GM19240 (cell line): ENCODE measurements at regions not wholly inside any gene's neighbourhood (a gene's known extent, or its start where the extent isn't known, plus 50 kb on each side); places are given as distances from the start of the nearest gene placed in this dataset.

Experiments
- DNase-seq: peaks from one replicate; pipeline ENCODE4 v3.0.0; 2011; ENCODE audit warnings: low spot score; ENCODE audit not compliant: insufficient read length

- DNase-seq, result no peak
These were observed 192.2 kb upstream of the SYNDIG1 start for GRCh38 chr20:24277196-24277595.

DNA sequence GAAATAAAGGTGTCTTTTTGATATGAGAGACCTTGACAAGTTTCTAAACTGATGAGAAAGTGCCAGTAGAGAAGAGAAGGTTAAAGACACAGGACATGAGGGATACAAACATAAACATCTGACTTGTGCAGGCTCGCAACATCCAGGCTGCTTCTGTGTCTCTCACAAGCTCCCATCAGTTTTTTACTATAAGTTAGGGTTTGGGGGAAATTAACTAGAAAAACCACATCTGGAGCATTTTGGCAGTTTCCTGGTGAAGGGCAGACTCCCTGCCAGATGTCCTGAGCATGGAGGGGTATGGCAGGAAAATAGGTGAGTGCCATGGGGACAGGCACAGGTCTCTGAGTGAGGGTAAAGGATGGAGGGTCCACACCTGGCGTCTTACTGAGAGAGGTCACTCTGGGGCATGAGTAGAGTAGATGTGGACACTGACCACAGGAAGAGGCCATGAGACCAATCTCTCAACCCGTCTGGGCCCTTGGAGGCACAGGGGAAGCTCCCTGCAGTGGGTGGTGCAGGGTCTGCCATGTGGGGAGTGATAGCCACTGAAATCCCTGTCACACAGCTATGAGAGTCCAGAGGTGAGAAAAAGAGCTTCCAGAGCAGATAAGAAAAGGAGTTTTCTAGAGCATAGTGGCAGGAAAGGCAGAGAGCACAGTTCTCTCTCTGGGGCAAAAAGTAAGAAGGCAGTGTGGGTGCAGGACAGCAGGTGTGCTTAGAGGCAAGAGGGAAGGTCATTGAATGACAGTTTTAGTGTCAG is 193.3 kb upstream of the SYNDIG1 start:
- DNase-seq, result no peak

GRCh38 chr20:24273251-24273650 is 196.2 kb upstream of the SYNDIG1 start:
- no peak for DNase-seq

DNA sequence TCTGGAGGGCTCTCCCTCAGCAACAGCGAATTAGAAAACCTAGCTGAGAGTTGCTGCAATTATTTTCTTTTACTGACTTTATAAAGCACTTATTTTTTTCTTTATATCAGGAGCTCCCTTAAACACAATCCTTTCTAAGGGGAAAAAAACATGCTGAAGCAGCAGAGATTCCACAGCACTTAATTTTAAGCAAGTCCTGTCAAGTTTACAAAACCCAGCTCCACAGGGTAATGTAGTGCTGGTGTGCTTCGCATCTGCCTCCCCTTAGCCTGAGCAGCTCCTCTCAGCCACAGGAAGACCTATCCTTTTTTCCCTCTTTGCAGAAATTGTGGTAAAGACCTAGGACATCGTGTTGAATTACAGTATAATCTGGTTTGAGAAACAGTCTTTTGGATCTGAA is 208.1 kb upstream of the SYNDIG1 start:
- DNase-seq, result no peak

GRCh38 chr20:24257171-24257570 is 212.3 kb upstream of the SYNDIG1 start:
- DNase-seq, result no peak

DNA sequence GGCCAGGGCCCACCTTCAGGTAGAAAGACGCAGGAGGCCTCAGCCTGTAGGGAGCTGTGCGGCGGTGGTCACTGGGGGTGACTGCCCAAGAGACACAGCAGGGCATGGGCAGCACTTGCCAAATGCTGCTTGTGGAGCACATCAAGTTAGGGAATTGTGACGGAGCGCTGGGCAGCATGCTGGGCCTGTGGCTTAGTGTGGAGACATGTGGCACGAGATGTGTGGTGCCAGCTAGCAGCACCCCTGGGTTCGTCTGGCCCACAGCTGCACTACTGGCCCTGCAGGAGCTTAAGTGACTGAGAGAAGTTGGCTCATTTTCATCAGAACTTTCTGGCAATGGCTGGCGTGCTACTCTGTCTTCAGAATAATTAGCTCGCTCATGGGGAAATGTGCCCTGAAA is 213.1 kb upstream of the SYNDIG1 start:
- DNase-seq, result no peak

GRCh38 chr20:24254480-24254879 is 214.9 kb upstream of the SYNDIG1 start:
- no peak for DNase-seq

GRCh38 chr20:24253321-24253720 is 216.1 kb upstream of the SYNDIG1 start:
- no peak for DNase-seq

- DNase-seq, result no peak
These were observed 224.3 kb upstream of the SYNDIG1 start for GRCh38 chr20:24245094-24245493.

GRCh38 chr20:24242763-24243162 is 226.7 kb upstream of the SYNDIG1 start:
- no peak for DNase-seq

DNA sequence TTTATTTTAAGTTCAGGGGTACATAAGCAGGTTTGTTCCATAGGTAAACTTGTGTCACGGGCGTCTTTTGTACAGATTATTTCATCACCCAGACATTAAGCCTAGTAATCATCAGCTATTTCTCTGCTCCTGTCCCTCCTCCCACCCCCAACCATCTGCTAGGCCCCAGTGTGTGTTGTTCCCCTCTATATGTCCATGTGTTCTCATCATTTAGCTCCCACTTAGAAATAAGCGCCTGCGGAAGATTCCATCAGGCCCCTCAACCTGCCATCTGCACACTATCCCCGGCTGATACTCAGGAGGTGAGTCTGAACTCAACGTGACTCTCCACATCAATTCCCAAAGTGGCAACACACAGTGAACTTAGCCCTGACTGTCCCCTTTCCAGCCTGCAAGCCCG is 228.0 kb upstream of the SYNDIG1 start:
- no peak for DNase-seq

- no peak for DNase-seq
These were observed 232.5 kb upstream of the SYNDIG1 start for GRCh38 chr20:24236963-24237362.

DNA sequence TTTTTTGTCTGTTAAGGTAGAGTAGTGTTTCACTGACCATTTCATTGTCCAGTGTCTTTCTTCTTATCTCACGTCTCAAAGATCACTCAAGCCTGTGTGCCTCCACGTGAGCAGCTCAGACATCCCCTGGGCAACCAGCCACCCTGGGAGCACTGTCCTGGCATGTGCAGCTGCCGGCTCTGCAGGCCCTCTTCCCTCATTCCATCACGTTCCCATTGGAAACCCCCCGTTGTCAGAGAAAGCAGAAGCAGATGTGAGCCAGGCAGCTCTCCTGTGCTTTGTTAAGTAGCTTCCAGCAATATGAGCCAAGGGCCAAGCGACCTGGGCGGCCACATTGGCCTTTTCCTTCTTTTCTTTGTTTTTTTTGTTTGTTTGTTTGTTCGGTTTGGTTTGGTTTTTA is 233.2 kb upstream of the SYNDIG1 start:
- DNase-seq, result no peak

GRCh38 chr20:24235296-24236175 is 233.9 kb upstream of the SYNDIG1 start:
- no peak for DNase-seq

DNA sequence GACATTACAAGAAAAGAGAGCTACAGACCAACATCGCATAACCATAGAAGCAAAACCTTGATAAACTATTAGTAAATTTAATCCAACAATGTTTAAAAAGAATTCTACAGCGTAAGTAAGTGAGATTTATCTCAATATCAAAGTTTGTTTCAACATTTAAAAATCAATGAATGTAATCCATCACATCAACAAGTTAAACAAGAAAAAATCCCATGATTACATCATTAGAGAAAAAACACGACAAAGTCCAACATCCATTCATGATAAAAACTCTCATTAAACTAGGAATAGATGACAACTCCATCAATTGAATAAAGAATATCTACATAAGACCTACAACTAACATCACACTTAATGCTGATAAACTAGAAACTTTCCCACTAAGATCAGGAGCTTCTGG is 239.0 kb upstream of the GGTLC1 start:
- DNase-seq, result no peak

DNA sequence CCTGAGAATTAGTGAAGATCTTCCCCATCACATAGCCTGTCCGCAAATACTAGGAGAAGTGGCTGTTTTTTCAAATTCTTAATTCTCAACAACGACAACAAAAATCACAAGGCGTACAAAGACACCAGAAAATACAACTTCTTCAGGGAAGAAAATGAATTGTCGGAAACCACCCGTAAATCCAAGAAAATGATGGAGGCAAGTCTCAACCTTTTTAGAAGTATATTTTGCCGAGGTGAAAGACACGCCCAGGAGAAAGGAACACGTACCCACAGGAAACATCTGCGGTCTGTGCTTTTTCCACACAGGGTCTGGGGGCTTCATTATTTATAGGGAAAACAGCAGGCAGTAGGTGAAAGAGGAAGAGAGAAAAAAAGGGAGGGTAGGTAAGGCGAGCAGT is 223.9 kb upstream of the GGTLC1 start:
- no peak for DNase-seq

- DNase-seq, result no peak
These were observed 223.4 kb upstream of the GGTLC1 start for GRCh38 chr20:24211972-24212371.

DNA sequence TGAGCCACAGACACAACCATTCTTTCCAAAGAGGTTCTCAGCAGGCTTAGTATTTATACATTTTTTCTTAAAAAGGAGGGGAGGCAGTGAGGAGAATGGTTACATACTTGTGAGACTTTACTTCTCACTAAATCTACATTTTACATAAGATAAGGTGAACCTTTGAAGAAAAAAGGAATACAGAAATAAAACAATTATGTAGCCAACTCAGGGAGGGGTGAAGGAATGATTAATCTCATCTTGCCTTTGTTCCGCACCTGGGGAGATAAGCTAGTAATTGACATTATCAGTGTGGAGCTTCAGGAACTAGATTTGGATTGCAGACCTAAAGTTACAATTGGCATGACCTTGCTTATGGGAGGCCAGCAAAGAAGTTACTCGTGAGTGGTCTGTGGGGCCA is 221.8 kb upstream of the GGTLC1 start:
- DNase-seq, result no peak

- no peak for DNase-seq
These were observed 220.1 kb upstream of the GGTLC1 start for GRCh38 chr20:24208652-24209051.

GRCh38 chr20:24207803-24208300 is 219.3 kb upstream of the GGTLC1 start:
- DNase-seq, result no peak

- DNase-seq, result no peak
These were observed 218.4 kb upstream of the GGTLC1 start for GRCh38 chr20:24206995-24207394.

- DNase-seq, result no peak
These were observed 215.1 kb upstream of the GGTLC1 start for GRCh38 chr20:24203526-24204183.
